Calu3 (cell line): ENCODE measurements at regions not wholly inside any gene's neighbourhood (a gene's known extent, or its start where the extent isn't known, plus 50 kb on each side); places are given as distances from the start of the nearest gene placed in this dataset.

Experiments used
- BruUV-seq: library from RNA; stranded (reverse); fragments of 400-500 nt; replicated peaks from 2 replicates; lab custom pipeline; 2021; lab: Mats Ljungman, UMichigan
- CTCF ChIA-PET: fragments of 300-600 bp; sonication (Branson Sonifier 250); formaldehyde crosslinking; loops from one replicate; lab custom pipeline; 2022; ENCODE audit warnings: antibody characterized with exemption; lab: Charles Lee
- DNase-seq: peaks from one replicate; pipeline ENCODE4 v3.0.0; 2022
- H3K27ac Mint-ChIP-seq: one replicate; pipeline ENCODE4 v1.8.0; 2022; ENCODE audit warnings: mixed read lengths; ENCODE audit not compliant: unreplicated experiment
- H3K27me3 Mint-ChIP-seq: one replicate; pipeline ENCODE4 v1.8.0; 2022; ENCODE audit warnings: mixed read lengths; ENCODE audit not compliant: unreplicated experiment
- H3K36me3 Mint-ChIP-seq: one replicate; pipeline ENCODE4 v1.8.0; 2022; ENCODE audit warnings: mild to moderate bottlenecking, moderate library complexity, mixed read lengths; ENCODE audit not compliant: insufficient read depth, unreplicated experiment
- H3K4me1 Mint-ChIP-seq: one replicate; pipeline ENCODE4 v1.8.0; 2022; ENCODE audit warnings: mild to moderate bottlenecking, low read depth, mixed read lengths; ENCODE audit not compliant: unreplicated experiment
- H3K4me3 Mint-ChIP-seq: one replicate; pipeline ENCODE4 v1.8.0; 2022; ENCODE audit warnings: mild to moderate bottlenecking, low read depth, moderate library complexity, mixed read lengths; ENCODE audit not compliant: unreplicated experiment
- H3K9me3 Mint-ChIP-seq: one replicate; pipeline ENCODE4 v1.8.0; 2022; ENCODE audit warnings: low read depth, mixed read lengths; ENCODE audit not compliant: unreplicated experiment
- CTCF ChIP-seq: fragments of 200-600 bp; IDR thresholded peaks from one replicate; pipeline ENCODE4 v1.8.0; 2022; ENCODE audit warnings: antibody characterized with exemption; ENCODE audit not compliant: unreplicated experiment
- intact Hi-C: fragments of 100-400 bp; cut with micrococcal nuclease; formaldehyde crosslinking; loops from one replicate; pipeline ENCODE4 v1.10.0; 2022; ENCODE audit not compliant: unreplicated experiment

GRCh38 chrX:10089378-10089795 lies 67.4 kb upstream of the CLCN4 start:
- H3K4me3 Mint-ChIP-seq, result no peak overlapping the region
- CTCF ChIA-PET, result no interaction called here
- no peaks in the 10 kb centered on the region for H3K27me3 Mint-ChIP-seq
- H3K9me3 Mint-ChIP-seq, result no peaks in the 10 kb centered on the region
- H3K27ac Mint-ChIP-seq, result no peak overlapping the region
- H3K4me1 Mint-ChIP-seq, result no peaks in the 10 kb centered on the region
- H3K36me3 Mint-ChIP-seq, result peaks cover 8% of the 10 kb centered on the region
- intact Hi-C loops, result no loop called here
- TF ChIP-seq CTCF, result no peak
- no peak for DNase-seq
- no TSS peak for BruUV-seq

GRCh38 chrX:10090319-10090718 lies 66.5 kb upstream of the CLCN4 start:
- CTCF ChIA-PET, result no interaction called here
- no peak overlapping the region for H3K4me3 Mint-ChIP-seq
- intact Hi-C loops, result no loop called here
- H3K4me1 Mint-ChIP-seq, result no peaks in the 10 kb centered on the region
- no TSS peak for BruUV-seq
- DNase-seq, result no peak
- peaks cover 8% of the 10 kb centered on the region for H3K36me3 Mint-ChIP-seq
- H3K27ac Mint-ChIP-seq, result no peak overlapping the region
- no peak for TF ChIP-seq CTCF
- H3K27me3 Mint-ChIP-seq, result no peaks in the 10 kb centered on the region
- no peaks in the 10 kb centered on the region for H3K9me3 Mint-ChIP-seq

- H3K36me3 Mint-ChIP-seq, result peaks cover 15% of the 10 kb centered on the region
- BruUV-seq, result no TSS peak
Observed at GRCh38 chrX:10095246-10095645, 61.5 kb upstream of the CLCN4 start.

GRCh38 chrX:10095698-10096432 lies 60.9 kb upstream of the CLCN4 start:
- no peak for TF ChIP-seq CTCF
- CTCF ChIA-PET, result no interaction called here
- Mint-ChIP-seq H3K9me3 (no peaks in the 10 kb centered on the region), H3K27ac (no peak overlapping the region), H3K4me3 (no peak overlapping the region), H3K36me3 (peaks cover 19% of the 10 kb centered on the region), H3K27me3 (no peaks in the 10 kb centered on the region), H3K4me1 (peaks cover 5% of the 10 kb centered on the region)
- no TSS peak for BruUV-seq
- DNase-seq, result no peak
- intact Hi-C loops, result no loop called here

More at GRCh38 chrX:10095246-10095645, 61.5 kb upstream of the CLCN4 start:
- no peak for DNase-seq
- intact Hi-C loops, result no loop called here
- no peaks in the 10 kb centered on the region for H3K9me3 Mint-ChIP-seq
- no peaks in the 10 kb centered on the region for H3K4me1 Mint-ChIP-seq
- no peak overlapping the region for H3K27ac Mint-ChIP-seq
- H3K27me3 Mint-ChIP-seq, result no peaks in the 10 kb centered on the region
- CTCF ChIA-PET, result interaction anchor here (0.7 kb wide), 1 partner anchor 603 kb away, joined by 3 read pairs; no protein-coding TSS in a partner anchor
- TF ChIP-seq CTCF, result no peak
- no peak overlapping the region for H3K4me3 Mint-ChIP-seq
